GM04503 (cell line): ENCODE measurements at regions not wholly inside any gene's neighbourhood (a gene's known extent, or its start where the extent isn't known, plus 50 kb on each side); places are given as distances from the start of the nearest gene placed in this dataset.

Experiments
- DNase-seq: peaks from one replicate; pipeline ENCODE4 v3.0.0-alpha.2; 2012; ENCODE audit warnings: low read depth

DNA sequence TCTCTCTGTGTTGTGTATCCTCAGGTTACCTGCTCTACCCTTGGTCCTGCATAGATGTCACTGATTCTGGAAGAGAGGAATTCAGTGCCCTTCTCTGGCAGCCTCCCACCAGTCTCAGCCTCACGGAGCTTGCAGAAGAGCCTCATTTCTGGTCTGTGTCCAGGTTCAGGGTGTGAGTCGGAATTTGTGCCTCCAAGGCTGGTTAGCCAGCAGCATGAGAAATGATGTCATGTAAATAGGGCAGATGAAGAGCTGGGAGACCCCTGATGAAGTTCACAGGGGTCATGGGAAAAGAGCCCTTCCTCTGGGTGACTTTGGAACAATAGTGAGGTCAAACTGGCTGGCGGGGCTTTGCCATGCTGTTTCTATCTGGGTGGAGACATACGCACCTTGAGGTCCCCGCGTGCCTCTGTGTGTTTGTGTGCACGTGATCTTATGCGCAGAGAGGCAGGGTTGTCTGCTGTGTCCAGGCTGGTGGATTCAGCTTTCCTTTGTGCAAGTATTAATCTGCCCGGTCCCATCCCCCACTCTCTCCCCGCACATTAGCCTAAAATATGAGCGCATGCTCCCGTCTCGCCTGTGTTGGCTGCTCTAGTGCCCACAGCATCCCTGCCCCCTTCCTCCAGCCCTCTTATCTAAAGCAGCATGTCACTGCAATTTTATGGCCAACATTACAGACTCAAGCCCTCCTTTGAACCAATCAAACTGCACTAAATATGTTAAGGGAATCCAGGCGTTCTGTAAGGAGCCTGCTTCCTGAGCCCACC is 256.3 kb upstream of the ZFHX3 start:
- DNase-seq: no peak

DNA sequence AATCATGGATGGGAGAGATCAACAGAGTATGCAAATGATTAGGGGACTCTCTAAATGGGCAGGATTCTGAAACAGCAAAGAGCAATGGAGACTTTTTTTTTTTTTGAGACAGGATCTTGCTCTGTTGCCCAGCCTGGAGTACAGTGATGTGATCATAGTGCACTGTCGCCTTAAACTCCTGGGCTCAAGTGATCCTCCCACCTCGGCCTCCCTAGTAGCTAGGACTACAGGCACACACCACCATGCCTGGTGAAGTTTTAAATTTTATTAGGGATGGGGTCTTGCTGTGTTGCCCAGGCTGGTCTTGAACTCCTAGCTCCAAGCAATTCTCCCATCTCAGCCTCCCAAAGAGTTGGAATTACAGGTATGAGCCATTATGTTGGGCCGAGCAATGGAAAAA is 255.0 kb upstream of the ZFHX3 start:
- DNase-seq: no peak

DNA sequence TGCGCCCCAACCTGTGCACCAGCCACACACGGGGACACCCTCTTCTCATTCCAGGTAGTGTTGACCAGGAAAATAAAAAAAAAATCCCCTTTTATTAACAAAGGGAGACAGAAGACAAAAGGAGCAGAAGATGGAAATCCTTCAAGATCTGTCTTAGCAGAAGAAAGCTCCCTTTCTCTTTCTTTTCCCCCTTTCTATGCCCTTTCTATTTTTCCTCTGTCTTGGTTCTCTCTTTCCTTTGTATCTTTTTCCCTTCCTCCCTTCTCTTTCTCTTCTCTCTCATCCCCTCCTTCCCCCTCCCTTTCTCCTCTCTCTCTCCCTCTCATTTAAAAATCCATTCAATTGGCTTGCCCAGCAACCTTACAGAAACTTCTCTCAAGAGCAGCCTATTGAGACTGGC is 254.1 kb upstream of the ZFHX3 start:
- no peak for DNase-seq

DNA sequence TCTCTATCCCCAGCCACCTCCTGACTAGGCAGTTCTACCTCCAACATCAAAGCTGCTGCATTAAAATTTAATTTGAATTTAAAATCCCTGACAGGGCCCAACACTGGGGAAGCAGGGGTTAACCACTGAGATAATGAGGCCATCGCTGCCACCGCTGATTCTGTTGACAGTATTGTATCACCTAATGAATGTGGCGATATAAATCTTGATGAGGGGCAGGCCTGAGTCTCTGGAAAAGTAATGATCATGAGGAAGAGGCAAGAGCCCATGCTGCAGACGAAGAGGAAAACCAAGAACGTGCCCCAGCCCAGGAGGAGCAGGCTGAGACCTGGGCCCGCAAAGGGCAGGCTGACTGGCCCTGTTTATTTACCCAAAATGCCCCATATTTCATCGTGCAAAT is 251.4 kb upstream of the ZFHX3 start:
- no peak for DNase-seq

DNA sequence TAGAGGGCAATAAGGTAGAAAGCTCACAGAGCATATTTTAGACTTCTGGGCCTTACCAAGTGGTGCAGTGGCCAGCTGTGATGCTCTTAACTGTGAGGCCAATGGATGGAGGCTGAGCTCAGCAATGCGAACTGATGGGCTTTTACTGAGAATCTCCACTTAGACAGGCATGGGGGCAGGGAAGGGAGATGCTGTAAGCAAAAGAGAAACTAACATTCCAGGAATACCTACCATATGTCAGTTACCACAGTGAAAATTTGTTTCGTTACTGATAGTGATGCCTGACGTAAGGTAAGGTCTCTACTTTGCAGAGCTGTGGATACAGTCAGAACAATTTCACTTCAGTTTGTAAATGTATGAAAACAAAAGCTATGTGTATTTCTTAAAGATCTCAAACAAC is 250.6 kb upstream of the ZFHX3 start:
- no peak for DNase-seq

DNA sequence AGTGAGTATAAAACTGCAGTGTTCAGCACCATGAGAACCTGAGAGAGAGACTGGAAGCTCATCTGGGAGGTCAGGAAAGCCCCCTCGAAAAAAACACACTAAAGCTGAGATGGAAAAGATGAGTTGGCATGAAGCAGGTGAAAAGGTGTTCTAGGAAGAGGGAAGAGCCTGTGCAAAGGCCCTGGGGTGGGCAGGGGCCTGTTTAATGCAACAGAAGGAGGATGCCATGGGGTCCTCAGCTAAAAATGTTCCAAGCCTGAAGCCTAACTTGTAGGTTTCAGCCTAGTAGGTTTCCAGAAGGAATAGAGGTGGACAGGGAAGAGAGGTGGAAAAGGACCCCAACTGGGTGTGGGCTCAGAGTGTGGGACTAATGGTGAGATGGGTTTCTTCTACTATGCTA is 242.3 kb upstream of the ZFHX3 start:
- DNase-seq: no peak

DNA sequence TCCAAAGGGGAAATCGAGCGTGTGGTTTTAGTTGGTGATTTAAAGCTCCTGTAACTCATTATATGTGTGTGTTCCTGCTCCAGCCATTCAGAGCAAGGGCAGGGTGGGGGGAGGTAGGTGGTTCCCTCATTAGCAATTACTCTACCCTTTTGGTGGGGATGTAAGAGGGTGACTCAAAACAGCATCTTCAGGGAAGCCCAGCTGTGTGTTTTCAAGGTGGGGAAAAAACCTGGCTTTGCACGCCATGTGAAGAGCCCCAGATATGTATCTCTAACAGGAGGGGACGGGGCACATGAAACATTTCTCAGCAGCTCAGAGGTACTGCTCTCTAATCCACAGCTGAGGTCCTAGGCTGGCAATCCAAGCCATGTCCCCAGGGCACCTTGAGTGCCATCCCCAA is 241.3 kb upstream of the ZFHX3 start:
- no peak for DNase-seq

DNA sequence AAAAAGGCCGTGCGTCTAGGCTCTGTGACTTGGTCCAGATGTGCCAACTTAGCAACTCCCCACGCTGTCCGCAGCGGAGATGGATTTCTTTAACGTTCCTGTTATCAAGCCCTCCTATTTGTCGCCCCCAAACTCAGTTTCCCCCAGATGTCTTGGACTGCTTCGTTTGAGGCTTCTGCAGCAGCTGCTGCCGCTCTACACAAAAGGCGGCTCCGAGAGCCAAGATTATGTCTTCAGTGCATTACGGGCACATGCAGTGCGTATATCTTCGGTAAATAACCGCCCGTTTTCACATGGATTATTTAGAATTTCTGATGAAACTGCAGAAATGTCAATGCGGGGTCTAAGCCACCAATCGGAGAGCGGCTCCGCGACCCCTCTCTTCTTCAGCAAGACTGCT is 240.6 kb upstream of the ZFHX3 start:
- no peak for DNase-seq

DNA sequence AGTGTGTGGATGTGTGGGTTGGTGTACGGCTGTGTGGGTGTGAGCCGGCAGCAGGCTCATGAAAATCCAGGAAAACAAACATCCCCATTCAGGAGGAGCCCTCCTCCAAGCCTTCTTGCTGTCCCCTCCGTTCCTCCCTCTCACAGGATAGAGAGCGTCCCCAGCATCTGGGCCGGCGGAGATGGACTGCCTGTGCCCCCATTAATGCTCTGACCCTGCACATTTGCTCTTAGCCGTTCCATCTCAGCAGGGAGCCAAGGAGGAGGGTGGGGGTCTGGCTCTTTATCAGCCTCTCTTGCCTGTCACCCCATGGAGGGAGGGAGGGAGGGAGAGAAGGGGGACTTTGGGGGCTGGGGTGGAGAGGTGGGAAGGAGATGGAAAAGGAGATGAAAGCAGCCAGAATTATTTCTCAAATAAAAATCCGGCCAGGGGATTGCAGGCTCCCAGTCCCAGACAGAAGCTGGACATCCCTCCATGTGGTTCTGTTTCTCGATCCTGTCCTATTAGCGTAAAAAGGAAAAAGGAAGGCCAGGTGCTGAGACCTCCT is 240.0 kb upstream of the ZFHX3 start:
- no peak for DNase-seq

DNA sequence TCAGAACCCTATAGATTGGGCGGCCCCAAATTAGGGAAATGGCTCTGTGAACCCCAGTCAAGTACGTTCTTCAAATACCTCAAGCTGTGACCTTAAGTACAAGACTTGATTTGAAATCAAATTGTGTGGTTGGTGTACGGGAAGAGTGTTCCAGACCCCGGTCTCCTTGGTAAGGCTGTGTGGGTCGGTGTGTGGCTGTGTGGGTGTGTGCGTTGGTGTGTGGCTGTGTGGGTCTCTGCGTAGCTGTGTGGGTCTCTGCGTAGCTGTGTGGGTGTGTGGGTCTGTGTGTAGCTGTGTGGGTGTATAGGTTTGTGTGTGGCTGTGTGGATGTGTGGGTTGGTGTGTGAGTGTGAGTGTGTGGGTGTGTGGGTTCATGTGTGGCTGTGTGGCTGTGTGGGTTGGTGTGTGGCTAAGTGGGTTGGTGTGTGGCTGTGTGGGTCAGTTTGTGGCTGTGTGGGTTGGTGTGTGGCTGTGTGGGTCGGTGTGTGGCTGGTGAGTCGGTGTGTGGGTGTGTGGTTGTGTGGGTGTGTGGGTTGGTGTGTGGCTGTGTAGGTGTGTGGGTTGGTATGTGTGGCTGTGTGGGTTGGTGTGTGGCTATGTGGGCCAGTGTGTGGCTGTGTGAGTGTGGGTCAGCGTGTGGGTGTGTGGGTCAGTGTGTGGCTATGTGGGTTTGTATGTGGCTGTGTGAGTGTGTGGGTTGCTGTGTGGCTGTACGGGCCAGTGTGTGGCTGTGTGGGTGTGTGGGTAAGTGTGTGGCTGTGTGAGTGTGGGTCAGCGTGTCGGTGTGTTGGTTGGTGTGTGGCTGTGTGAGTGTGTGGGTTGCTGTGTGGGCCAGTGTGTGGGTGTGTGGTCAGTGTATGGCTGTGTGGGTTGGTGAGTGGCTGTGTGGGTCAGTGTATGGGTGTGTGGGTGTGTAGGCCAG is 238.7 kb upstream of the ZFHX3 start:
- no peak for DNase-seq

DNA sequence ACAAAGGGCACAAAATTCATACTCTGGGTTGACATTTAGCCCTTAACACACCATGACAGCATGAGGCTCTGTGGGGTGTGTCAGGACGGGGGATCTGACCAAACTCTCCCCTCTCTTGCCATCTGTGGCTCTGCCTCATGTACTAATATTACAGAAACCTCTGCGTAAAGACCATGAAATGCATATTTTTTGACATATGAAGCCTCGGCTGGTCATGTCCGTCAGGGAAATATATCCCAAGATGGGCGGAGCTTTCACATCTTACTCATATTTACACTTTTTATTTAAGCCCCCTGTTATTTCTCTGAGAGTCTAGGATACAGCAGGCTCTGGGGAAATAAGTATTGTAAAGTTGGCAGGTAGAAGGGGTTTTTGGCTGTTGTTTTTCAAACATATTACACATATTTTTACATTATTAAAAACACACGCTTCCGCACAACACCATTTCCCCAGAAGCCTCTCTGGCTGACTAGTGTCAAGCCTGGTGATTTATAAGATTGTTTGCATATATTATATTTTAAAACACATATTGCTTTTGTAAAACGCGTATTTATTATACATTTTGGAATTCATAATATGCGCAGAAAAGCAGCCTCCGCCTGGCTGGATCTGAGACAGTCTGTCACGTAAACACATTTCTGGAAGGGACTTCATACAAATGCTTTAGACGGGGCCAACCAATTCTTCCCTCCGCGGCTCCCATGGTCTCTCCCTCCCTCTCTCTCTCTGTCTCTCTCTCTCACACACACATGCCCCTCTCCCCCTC is 237.7 kb upstream of the ZFHX3 start:
- no peak for DNase-seq

DNA sequence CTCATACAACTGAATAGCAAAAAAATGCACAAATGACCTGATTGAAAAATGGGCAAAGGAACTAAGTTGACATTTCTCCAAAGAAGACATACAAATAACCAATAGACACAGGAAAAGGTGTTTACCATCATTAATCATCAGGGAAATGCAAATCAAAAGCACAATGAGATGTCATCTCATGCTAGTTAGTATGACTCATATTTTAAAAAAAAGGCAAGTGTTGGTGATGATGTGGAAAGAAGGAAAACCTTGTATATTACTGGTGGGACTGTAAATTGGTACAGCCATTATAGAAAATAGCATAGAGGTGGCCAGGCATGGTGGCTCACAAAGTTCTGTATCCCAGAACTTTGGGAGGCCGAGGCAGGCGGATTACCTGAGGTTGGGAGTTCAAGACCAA is 232.5 kb upstream of the ZFHX3 start:
- no peak for DNase-seq

DNA sequence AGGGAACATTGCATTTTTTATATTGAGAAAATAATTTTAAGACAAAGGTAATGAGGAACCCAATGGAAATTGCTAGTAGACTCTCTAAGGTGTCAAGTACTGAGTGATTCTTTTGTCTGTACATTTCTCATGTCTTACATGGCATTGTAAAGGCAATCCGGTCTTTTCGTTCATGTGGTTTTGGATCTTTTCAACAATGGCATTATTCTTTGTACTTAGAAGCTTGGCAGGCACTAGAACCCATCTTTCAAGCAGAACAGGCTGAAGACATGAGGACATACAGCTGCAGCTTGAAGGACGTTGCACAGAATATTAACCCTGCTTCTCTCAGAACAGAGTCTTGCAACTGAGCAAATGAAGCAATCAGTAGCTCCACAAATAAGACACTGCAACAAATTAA is 231.5 kb upstream of the ZFHX3 start:
- no peak for DNase-seq

DNA sequence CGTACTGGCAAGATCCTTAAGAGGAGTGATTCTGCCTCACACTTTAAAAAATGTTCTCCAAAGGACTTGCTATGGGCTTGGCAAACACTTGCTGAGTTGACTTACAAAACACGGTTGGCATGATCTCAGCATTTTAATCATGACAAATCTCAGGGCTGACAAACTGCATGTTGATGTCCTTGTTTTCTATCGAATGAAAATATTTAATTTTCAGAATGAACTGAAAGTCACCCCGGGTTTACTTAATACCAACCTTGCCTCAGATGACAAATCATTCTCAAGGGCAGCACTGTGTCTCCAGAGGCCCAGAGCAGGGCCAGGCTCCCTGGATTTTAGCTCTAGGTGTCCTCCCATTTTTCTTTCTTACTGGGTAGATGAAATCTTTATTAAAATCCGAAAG is 229.1 kb upstream of the ZFHX3 start:
- no peak for DNase-seq

DNA sequence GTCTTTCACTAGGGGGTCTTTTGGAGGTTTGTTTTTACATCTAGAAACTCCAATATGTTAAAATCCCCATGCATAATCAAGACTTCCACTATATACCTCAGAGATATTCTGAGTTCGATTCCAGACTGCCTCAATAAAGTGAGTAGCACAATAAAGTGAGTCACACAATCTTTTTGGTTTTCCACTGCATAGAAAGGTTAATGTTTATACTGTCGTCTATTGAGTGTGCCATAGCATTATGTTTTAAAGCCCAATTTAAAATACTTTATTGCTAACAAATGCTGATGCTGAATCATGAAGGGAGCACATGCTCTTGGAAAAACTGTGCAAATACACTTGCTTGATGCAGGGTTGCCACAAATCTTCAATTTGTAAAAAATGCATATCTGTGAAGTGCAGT is 227.5 kb upstream of the ZFHX3 start:
- DNase-seq: no peak

DNA sequence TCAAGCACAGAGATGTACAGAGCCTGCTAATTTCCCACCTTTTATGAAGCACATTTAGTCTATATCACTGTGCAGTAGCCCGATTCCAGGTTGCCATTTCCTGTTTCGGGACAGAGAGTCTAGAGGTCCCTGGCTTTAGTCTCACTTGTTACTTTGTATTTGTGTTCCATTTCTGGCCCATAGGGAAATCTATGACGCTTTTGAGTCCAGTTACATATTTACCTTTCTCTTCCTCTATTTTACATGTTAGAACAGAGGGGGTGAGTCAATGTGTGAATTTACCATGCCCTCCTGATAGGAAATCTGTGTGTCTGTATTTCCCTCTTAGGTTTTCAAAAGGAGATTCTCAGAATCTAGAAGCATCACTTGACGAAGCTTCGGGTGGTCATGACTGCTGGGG is 227.1 kb upstream of the ZFHX3 start:
- DNase-seq: no peak

DNA sequence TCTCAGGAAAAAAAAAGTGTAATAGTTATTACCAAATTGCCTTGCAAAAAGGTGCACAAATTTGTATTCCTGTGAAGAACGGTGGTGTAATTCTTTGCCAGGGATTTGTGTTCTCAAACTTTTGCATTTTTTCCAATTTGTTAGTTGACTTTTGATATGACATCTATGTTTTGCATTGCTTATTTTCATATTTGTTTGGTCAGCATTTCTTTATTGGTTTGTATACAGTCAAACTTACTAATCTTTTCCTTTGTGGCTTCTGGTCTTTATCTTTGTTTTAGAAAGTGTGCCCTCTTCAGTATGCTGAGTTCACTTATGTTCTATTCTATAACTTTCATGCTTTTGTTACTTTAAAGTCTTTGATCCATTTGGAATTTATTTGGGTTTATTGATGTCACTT is 226.2 kb upstream of the ZFHX3 start:
- no peak for DNase-seq

DNA sequence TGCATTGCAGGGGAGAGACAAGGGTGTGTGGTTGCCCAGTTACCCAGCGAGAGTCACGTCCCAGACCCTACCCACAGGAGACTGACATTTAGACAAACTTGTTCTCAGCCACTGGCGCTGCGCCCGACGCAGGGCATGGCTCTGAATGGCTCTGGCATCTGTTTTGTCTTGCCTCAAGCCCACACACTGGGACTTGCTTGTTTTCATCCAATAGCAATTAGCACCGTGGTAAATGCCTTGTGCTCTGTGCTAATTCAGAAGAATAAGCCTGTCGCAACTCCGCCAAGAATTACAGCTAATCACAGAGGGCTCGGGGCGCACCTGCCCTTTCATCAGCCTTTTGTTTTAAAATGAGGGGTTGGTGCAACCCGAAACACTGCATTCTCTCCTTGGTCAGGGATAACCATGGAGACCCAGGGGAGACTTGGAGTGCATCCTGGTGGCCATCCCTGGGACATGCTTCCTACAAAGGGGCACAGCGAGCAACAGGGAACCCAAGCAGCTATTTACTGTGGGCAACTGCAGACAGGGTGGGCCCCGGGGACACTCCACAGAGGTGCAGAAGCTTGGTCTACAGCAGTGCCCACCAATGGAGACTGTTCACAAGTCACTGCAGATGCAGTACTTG is 220.6 kb upstream of the ZFHX3 start:
- no peak for DNase-seq

DNA sequence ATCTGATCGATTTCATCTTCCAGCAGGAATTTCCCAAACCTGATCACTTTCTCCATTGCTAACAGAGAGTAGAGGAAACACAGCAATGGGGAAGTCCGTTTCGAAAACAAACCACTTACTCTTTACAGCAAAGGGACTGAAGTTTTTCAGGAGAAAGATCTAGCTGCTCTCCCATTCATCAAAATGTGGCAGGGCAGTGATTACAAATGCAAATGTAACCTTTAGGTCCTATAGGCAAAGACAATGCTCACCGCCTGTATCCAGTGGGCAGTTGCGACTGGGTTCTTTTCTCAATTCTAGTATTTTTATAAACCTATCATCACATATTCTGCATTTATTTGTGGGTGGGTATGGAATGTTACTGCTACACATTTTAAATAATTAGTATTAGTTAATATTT is 218.0 kb upstream of the ZFHX3 start:
- DNase-seq: no peak

DNA sequence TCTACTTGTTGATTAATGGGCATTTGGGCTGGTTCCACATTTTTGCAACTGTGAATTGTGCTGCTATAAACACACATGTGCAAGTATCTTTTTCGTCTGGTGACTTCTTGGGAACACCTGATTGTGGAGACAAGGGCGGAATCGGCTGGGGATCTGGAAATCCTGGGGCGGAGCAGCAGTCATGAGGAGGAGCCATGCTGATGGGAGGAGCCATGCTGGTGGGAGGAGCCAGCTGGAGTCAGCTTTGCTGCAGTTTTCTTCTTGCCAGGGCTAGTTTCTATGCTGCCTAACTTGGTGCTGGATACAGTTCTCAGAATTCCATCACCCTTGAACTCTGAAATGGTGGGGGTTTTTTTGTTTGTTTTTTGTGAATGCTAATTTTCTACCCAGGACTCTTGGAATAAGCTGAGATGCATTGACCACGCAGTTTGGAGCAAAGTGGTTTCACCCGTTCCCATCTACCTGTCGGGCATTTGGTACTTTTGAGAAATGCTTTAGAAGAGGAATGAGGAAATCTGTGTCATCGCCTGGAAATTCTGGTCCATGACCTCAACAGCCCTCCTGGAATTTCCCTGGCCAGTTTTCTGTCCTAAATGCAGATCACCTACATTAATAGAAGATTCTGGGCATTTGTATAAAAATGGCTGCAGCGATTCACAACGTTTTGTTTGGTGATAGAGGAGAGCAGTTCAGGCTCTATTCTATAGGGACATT is 217.4 kb upstream of the ZFHX3 start:
- no peak for DNase-seq

DNA sequence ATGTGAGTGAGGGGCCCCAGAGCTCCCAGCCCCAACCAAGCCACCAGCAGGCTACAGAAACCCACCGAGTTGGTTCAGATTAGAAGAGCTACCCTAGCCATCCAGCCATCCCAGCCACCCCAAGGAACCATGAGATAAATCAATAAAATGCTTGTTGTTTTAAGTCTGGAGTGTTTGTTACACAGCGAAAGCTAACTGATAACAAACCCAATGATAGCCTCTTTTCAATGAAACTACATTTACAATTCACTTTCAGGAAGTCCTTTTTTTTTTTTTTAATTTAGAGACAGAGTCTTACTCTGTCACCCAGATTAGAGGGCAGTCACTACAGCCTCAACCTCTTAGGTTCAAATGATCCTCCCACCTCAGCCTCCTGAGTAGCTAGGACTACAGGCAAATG is 215.0 kb upstream of the ZFHX3 start:
- no peak for DNase-seq
